CD8-positive, alpha-beta memory T cell (primary cell): ENCODE measurements at regions not wholly inside any gene's neighbourhood (a gene's known extent, or its start where the extent isn't known, plus 50 kb on each side); places are given as distances from the start of the nearest gene placed in this dataset.
A peak's percentile ranks its signal among the peaks of the same experiment; 100 is the strongest.
"Not testable (repeated sequence)": the region's sequence is repeated elsewhere in the genome, so short reads cannot be mapped to it uniquely, and the experiment has no call there.

ENCODE experiments used
- CTCF ChIA-PET: fragments of 350-600 bp; sonication (Branson Sonifier 250); formaldehyde crosslinking; loops from one replicate; lab custom pipeline; 2021; ENCODE audit warnings: antibody characterized with exemption; lab: Charles Lee
- POLR2A ChIA-PET: fragments of 350-600 bp; sonication (Branson Sonifier 250); formaldehyde crosslinking; loops from one replicate; lab custom pipeline; 2021; ENCODE audit warnings: antibody characterized with exemption; lab: Charles Lee
- DNase-seq, 5 donors: peaks; one replicate each; pipeline versions ENCODE4 v3.0.0 to v3.0.0-alpha.2; 2020 to 2022; ENCODE audit warnings: mixed read lengths in 1 of 5
- H3K27ac ChIP-seq: one replicate; pipeline ENCODE4 v1.7.0; 2013; ENCODE audit warnings: low read depth, mild to moderate bottlenecking, low read length, moderate library complexity
- H3K27me3 ChIP-seq: 2 replicates; pipeline ENCODE4 v1.7.0; 2013; ENCODE audit warnings: low read length, mild to moderate bottlenecking; ENCODE audit not compliant: insufficient read depth, poor library complexity, severe bottlenecking
- H3K36me3 ChIP-seq: 2 replicates; pipeline ENCODE4 v1.7.0; 2013; ENCODE audit warnings: mild to moderate bottlenecking, low read length, moderate library complexity; ENCODE audit not compliant: insufficient read depth
- H3K4me1 ChIP-seq: 2 replicates; pipeline ENCODE4 v1.7.0; 2013; ENCODE audit warnings: mild to moderate bottlenecking, low read length, moderate library complexity; ENCODE audit not compliant: insufficient read depth
- H3K4me3 ChIP-seq: 2 replicates; pipeline ENCODE4 v1.7.0; 2013; ENCODE audit warnings: mild to moderate bottlenecking, low read length
- H3K9me3 ChIP-seq: 2 replicates; pipeline ENCODE4 v1.7.0; 2013; ENCODE audit warnings: mild to moderate bottlenecking, low read length
- H3K27ac Mint-ChIP-seq, 8 donors: one replicate each; pipeline ENCODE4 v1.8.0; 2020 to 2021; ENCODE audit warnings: mixed read lengths in 8 of 8, mild to moderate bottlenecking in 6 of 8, inconsistent platforms in 3 of 8, moderate library complexity in 3 of 8
- H3K27me3 Mint-ChIP-seq, 2 donors: one replicate each; pipeline ENCODE4 v1.8.0; 2020 to 2021; ENCODE audit warnings: mixed read lengths in 2 of 2, mild to moderate bottlenecking in 1 of 2, moderate library complexity in 1 of 2
- H3K36me3 Mint-ChIP-seq, 3 donors: one replicate each; pipeline ENCODE4 v1.8.0; 2020 to 2021; ENCODE audit warnings: mixed read lengths in 3 of 3, inconsistent platforms in 1 of 3, mild to moderate bottlenecking in 1 of 3
- H3K4me1 Mint-ChIP-seq, 3 donors: one replicate each; pipeline ENCODE4 v1.8.0; 2020 to 2021; ENCODE audit warnings: mixed read lengths in 3 of 3, inconsistent platforms in 1 of 3, mild to moderate bottlenecking in 1 of 3
- H3K4me3 Mint-ChIP-seq, 7 donors: one replicate each; pipeline ENCODE4 v1.8.0; 2020 to 2021; ENCODE audit warnings: mixed read lengths in 7 of 7, mild to moderate bottlenecking in 6 of 7, moderate library complexity in 4 of 7, inconsistent platforms in 2 of 7
- H3K9me3 Mint-ChIP-seq, 5 donors: one replicate each; pipeline ENCODE4 v1.8.0; 2020 to 2022; ENCODE audit warnings: mixed read lengths in 5 of 5, mild to moderate bottlenecking in 3 of 5, moderate library complexity in 2 of 5, inconsistent platforms in 1 of 5

DNA sequence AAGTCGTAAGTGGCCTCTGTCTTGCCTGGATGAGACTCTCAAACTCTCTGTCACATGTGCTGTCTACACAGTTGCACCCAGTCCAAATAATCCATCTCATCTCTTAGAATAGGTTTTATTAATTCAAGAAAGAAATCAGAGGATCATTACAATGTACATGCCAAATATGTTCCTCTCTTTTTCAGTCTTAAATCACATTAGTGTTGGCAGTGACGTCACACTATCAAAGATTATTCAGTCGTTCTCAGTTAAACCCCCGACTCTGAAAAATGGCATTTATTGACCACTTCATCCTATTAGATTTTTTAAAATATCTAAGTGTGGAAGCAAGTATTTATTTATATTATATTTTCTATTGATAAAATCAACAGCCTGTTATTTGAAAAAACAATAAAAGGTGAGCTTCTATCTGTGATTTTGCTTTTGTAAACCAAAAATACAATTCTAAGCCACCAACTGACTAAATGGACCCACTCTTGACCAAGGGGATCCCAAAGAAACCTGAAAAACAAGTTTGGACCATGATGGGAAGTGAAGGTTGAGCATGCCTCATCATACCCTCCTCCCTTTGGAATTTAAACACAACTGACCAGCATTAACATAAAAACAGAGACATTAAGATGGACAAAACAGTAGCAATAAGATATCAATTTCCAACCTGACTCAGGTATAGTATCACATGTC lies 1894.4 kb upstream of the LRRTM1 start:
- peaks cover 6 to 39% (median 11%) of the 10 kb centered on the region in 5 donors for H3K9me3 Mint-ChIP-seq

DNA sequence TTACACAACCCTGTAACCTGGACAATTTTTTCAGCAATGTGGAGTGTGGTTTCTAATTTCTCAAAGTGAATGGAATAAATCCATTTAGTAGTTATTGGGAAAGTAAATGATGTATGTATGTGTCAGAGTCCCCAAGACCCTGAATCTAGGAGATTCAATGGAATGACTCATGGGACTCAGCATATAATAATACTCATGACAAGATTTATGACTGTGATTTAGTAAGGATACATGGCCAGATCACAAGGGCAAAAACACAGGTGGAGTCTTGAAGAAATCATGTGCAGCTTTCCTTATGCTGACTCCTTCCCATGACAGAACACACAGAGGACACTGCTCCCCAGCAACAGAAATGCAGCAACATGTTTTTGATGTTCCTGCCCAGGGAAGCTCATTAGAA lies 1877.7 kb upstream of the LRRTM1 start:
- peaks cover 0 to 29% (median 5%) of the 10 kb centered on the region in 5 donors for H3K9me3 Mint-ChIP-seq
- POLR2A ChIA-PET: no interaction called here

More for the DNA sequence above, 1894.4 kb upstream of the LRRTM1 start:
- DNase-seq: no peak
- Mint-ChIP-seq H3K36me3 (no peaks in the 10 kb centered on the region), H3K27ac (no peak overlapping the region), H3K4me1 (no peaks in the 10 kb centered on the region), H3K4me3 (no peak overlapping the region), H3K27me3 (no peaks in the 10 kb centered on the region)
- no peak overlapping the region for H3K27ac ChIP-seq
- ChIA-PET CTCF (no interaction called here), POLR2A (no interaction called here)
- H3K9me3 ChIP-seq: no peaks in the 10 kb centered on the region
- H3K4me3 ChIP-seq: no peak overlapping the region
- H3K36me3 ChIP-seq: no peaks in the 10 kb centered on the region
- H3K4me1 ChIP-seq: no peaks in the 10 kb centered on the region
- no peaks in the 10 kb centered on the region for H3K27me3 ChIP-seq

DNA sequence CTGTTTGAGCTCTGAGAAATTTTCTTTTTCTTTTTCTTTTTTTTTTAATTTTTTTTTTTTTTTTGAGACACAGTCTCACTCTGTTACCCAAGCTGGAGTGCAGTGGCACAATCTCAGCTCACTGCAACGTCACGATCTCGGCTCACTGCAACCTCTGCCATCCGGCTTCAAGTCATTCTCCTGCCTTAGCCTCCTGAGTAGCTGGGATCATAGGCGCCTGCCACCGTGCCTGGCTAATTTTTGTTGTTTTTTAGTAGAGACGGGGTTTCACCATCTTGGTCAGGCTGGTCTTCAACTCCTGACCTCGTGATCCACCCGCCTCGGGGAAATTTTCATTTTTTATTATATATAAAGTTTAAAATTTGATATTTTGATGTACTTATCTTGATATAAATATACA lies 1870.7 kb upstream of the LRRTM1 start:
- H3K4me1 ChIP-seq, CTCF ChIA-PET, H3K27me3 ChIP-seq, DNase-seq, H3K4me3 ChIP-seq, H3K4me3 Mint-ChIP-seq, H3K27me3 Mint-ChIP-seq, POLR2A ChIA-PET, H3K36me3 ChIP-seq, H3K36me3 Mint-ChIP-seq, H3K4me1 Mint-ChIP-seq, H3K27ac Mint-ChIP-seq, H3K9me3 ChIP-seq, H3K27ac ChIP-seq: not testable (repeated sequence)
- H3K9me3 Mint-ChIP-seq: peaks cover 5 to 44% (median 10%) of the 10 kb centered on the region in 5 donors

More for the DNA sequence above, 1877.7 kb upstream of the LRRTM1 start:
- no peak for DNase-seq
- Histone ChIP-seq H3K27ac (no peak overlapping the region), H3K9me3 (no peaks in the 10 kb centered on the region), H3K4me1 (no peaks in the 10 kb centered on the region), H3K36me3 (no peaks in the 10 kb centered on the region), H3K27me3 (no peaks in the 10 kb centered on the region), H3K4me3 (no peak overlapping the region)
- CTCF ChIA-PET: no interaction called here
- Mint-ChIP-seq H3K36me3 (no peaks in the 10 kb centered on the region), H3K4me1 (no peaks in the 10 kb centered on the region), H3K27me3 (no peaks in the 10 kb centered on the region), H3K4me3 (peak overlapping the region in 1 of 7 donors; percentile 43), H3K27ac (no peak overlapping the region)

DNA sequence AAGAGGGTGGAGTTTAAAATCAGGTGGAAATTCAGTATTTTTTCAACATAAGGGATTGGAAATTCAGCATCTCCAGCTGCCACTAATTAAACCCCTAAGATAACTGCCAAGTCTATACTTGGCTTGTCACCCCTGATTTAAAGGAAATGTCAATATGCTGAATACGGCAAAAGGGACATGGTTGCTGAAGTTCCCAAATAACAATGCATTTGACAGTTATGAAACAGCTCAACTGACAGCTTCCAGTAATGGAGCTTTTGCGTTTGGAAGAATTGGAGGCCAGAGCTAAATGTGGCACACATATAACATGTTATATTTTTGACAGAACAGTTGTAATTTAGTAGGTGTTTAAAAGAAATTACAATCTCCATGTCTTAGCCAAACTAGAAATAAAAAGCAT lies 1867.9 kb upstream of the LRRTM1 start:
- Mint-ChIP-seq H3K4me3 (no peak overlapping the region), H3K36me3 (no peaks in the 10 kb centered on the region), H3K4me1 (no peaks in the 10 kb centered on the region), H3K27me3 (no peaks in the 10 kb centered on the region), H3K9me3 (peaks cover 5 to 45% (median 11%) of the 10 kb centered on the region in 5 donors), H3K27ac (no peak overlapping the region)
- Histone ChIP-seq H3K36me3 (no peaks in the 10 kb centered on the region), H3K4me1 (no peaks in the 10 kb centered on the region), H3K27me3 (no peaks in the 10 kb centered on the region), H3K9me3 (no peaks in the 10 kb centered on the region), H3K27ac (no peak overlapping the region), H3K4me3 (no peak overlapping the region)
- POLR2A ChIA-PET: no interaction called here
- DNase-seq: no peak
- CTCF ChIA-PET: no interaction called here

DNA sequence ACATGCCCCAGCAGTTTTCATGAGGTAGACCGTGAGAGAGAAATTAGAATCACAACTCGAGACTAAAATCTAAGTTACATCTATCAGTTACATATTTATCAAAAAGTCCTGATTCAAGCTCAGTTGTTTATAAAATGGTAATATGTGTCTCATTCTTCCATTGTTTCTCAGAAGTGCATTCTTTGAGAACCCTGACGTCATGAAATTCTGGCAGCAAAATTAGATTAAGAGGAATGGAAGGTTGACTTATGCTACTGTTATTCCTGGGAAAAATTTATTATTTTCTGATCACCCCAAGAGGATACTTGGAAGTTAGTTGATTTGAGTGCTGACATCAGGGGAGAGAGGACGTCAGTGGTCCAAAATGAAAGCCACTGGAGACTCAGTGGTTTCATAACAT lies 1864.8 kb upstream of the LRRTM1 start:
- DNase-seq: no peak
- H3K27ac ChIP-seq: no peak overlapping the region
- H3K4me1 ChIP-seq: no peaks in the 10 kb centered on the region
- peaks cover 0 to 30% (median 4%) of the 10 kb centered on the region in 5 donors for H3K9me3 Mint-ChIP-seq
- no peaks in the 10 kb centered on the region for H3K27me3 Mint-ChIP-seq
- no peak overlapping the region for H3K4me3 ChIP-seq
- H3K9me3 ChIP-seq: no peaks in the 10 kb centered on the region
- H3K27me3 ChIP-seq: no peaks in the 10 kb centered on the region
- H3K36me3 ChIP-seq: no peaks in the 10 kb centered on the region
- ChIA-PET POLR2A (no interaction called here), CTCF (no interaction called here)
- H3K27ac Mint-ChIP-seq: no peak overlapping the region
- no peak overlapping the region for H3K4me3 Mint-ChIP-seq
- H3K36me3 Mint-ChIP-seq: no peaks in the 10 kb centered on the region
- no peaks in the 10 kb centered on the region for H3K4me1 Mint-ChIP-seq

DNA sequence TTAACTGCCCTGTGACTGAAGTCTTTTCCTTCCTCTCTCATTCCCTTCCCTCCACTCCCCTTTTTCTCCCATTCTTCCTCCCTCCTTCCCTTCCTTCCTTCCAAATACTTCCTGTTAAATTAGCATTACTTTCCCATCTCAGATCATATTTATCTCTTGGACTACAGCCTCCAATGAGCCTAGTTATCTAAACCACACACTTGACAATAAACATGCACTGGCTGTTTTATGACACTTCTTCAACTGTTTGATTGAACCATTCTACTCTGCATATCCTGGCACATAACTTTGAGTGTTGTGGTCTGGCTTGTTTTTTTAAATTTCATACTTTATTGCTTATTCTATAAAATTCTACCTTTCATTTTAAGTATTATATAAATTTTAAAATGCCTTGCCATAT lies 1860.8 kb upstream of the LRRTM1 start:
- H3K4me1 ChIP-seq: no peaks in the 10 kb centered on the region
- no peaks in the 10 kb centered on the region for H3K36me3 ChIP-seq
- Mint-ChIP-seq H3K4me1 (no peaks in the 10 kb centered on the region), H3K36me3 (no peaks in the 10 kb centered on the region), H3K4me3 (peak overlapping the region in 1 of 7 donors; percentile 37), H3K27me3 (no peaks in the 10 kb centered on the region), H3K9me3 (peaks cover 0 to 23% (median 0%) of the 10 kb centered on the region in 5 donors), H3K27ac (no peak overlapping the region)
- no peak overlapping the region for H3K4me3 ChIP-seq
- POLR2A ChIA-PET: no interaction called here
- no peak overlapping the region for H3K27ac ChIP-seq
- no peaks in the 10 kb centered on the region for H3K27me3 ChIP-seq
- no peaks in the 10 kb centered on the region for H3K9me3 ChIP-seq
- DNase-seq: no peak
- CTCF ChIA-PET: no interaction called here

DNA sequence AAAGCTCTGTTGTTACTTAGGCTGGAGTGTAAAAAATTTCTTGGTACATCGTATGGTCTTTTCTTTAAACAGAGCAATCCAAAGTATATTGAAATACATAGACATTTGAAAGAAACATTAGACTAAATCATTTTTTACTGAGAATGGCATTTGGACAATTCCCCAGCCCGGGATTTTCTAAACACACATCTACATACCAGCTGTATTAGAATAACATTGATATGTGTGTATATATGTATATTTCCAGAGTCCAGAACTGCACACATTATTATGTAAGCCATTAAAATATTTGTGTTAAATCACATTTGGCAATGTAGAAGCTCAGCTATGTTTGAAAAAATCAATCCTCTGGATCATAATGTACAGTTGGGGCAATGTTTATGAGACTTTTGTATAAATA lies 1853.6 kb upstream of the LRRTM1 start:
- Mint-ChIP-seq H3K4me1 (no peaks in the 10 kb centered on the region), H3K36me3 (no peaks in the 10 kb centered on the region), H3K27me3 (no peaks in the 10 kb centered on the region), H3K9me3 (peaks cover 1 to 39% (median 4%) of the 10 kb centered on the region in 5 donors), H3K27ac (no peak overlapping the region), H3K4me3 (no peak overlapping the region)
- no peaks in the 10 kb centered on the region for H3K4me1 ChIP-seq
- no peaks in the 10 kb centered on the region for H3K9me3 ChIP-seq
- H3K4me3 ChIP-seq: no peak overlapping the region
- no peaks in the 10 kb centered on the region for H3K36me3 ChIP-seq
- ChIA-PET CTCF (no interaction called here), POLR2A (no interaction called here)
- H3K27ac ChIP-seq: no peak overlapping the region
- no peaks in the 10 kb centered on the region for H3K27me3 ChIP-seq
- DNase-seq: no peak

DNA sequence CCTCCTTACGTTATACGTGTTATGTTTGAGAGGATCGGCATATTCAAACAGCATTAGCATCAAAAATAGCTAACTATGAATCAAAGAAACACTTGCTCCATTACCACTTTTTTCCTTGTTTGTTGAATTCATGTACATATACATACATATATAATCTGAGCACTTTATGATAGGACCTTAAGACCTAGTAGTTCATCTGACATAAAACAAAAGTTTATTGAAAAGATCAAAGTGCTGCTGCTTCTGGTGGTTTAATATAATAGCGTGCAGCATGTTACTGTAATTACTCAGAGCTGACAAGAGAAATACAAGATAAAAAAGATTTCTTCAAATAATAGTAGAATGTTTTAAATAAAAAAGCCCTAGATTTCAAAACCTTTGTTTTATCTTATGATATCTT lies 1850.9 kb upstream of the LRRTM1 start:
- Mint-ChIP-seq H3K27me3 (no peaks in the 10 kb centered on the region), H3K27ac (no peak overlapping the region), H3K4me3 (no peak overlapping the region), H3K9me3 (peaks cover 2 to 37% (median 6%) of the 10 kb centered on the region in 5 donors), H3K4me1 (no peaks in the 10 kb centered on the region), H3K36me3 (no peaks in the 10 kb centered on the region)
- Histone ChIP-seq H3K27ac (no peak overlapping the region), H3K27me3 (no peaks in the 10 kb centered on the region), H3K9me3 (no peaks in the 10 kb centered on the region), H3K4me1 (no peaks in the 10 kb centered on the region), H3K4me3 (no peak overlapping the region), H3K36me3 (no peaks in the 10 kb centered on the region)
- CTCF ChIA-PET: no interaction called here
- POLR2A ChIA-PET: no interaction called here
- DNase-seq: no peak
